GM18508 (cell line): ENCODE measurements at regions not wholly inside any gene's neighbourhood (a gene's known extent, or its start where the extent isn't known, plus 50 kb on each side); places are given as distances from the start of the nearest gene placed in this dataset.

Source experiments
- ATAC-seq: cut with Tn5 transposase; IDR thresholded peaks from one replicate; pipeline ENCODE4 v1.9.1; 2021; ENCODE audit warnings: moderate number of reproducible peaks; ENCODE audit not compliant: insufficient read depth, unreplicated experiment

GRCh38 chr2:15700599-15701340, 109.1 kb downstream of the DDX1 start:
- ATAC-seq, result no peak

GRCh38 chr2:15701341-15701907, 109.8 kb downstream of the DDX1 start:
- no peak for ATAC-seq

GRCh38 chr2:15701991-15702390, 110.3 kb downstream of the DDX1 start:
- ATAC-seq, result no peak

GRCh38 chr2:15702452-15702851, 110.8 kb downstream of the DDX1 start:
- no peak for ATAC-seq

GRCh38 chr2:15703365-15703869, 111.7 kb downstream of the DDX1 start:
- no peak for ATAC-seq

- ATAC-seq, result no peak
Observed at GRCh38 chr2:15704086-15704787, 112.6 kb downstream of the DDX1 start.

GRCh38 chr2:15704788-15705115, 113.1 kb downstream of the DDX1 start:
- ATAC-seq, result no peak

- ATAC-seq, result no peak
Observed at GRCh38 chr2:15705310-15705709, 113.6 kb downstream of the DDX1 start.

GRCh38 chr2:15705839-15706386, 114.2 kb downstream of the DDX1 start:
- ATAC-seq, result no peak

- no peak for ATAC-seq
Observed at GRCh38 chr2:15706424-15706823, 114.8 kb downstream of the DDX1 start.

GRCh38 chr2:15706986-15707632, 115.4 kb downstream of the DDX1 start:
- no peak for ATAC-seq

- ATAC-seq, result no peak
Observed at GRCh38 chr2:15708161-15708560, 116.5 kb downstream of the DDX1 start.

- no peak for ATAC-seq
Observed at GRCh38 chr2:15708865-15709820, 117.5 kb downstream of the DDX1 start.

- ATAC-seq, result no peak
Observed at GRCh38 chr2:15711126-15711860, 119.6 kb downstream of the DDX1 start.

- no peak for ATAC-seq
Observed at GRCh38 chr2:15712551-15713342, 121.1 kb downstream of the DDX1 start.

- ATAC-seq, result no peak
Observed at GRCh38 chr2:15713475-15713874, 121.8 kb downstream of the DDX1 start.

GRCh38 chr2:15714002-15714401, 122.3 kb downstream of the DDX1 start:
- no peak for ATAC-seq

- ATAC-seq, result no peak
Observed at GRCh38 chr2:15714609-15715008, 122.9 kb downstream of the DDX1 start.
